Endothelial cell of umbilical vein (primary cell): ENCODE measurements at regions not wholly inside any gene's neighbourhood (a gene's known extent, or its start where the extent isn't known, plus 50 kb on each side); places are given as distances from the start of the nearest gene placed in this dataset.

Experiments
- BruUV-seq: library from RNA; stranded (reverse); fragments of 400-500 nt; replicated peaks from 2 replicates; lab custom pipeline; 2021; lab: Mats Ljungman, UMichigan
- CTCF ChIA-PET: fragments of 300-600, 350-600 bp; sonication (Branson Sonifier 250); formaldehyde crosslinking; loops from one replicate; lab custom pipeline; 2021; ENCODE audit warnings: antibody characterized with exemption, inconsistent platforms; lab: Charles Lee
- POLR2A ChIA-PET: fragments of 300-600, 350-600 bp; sonication (Branson Sonifier 250); formaldehyde crosslinking; loops from one replicate; lab custom pipeline; 2021; ENCODE audit warnings: antibody characterized with exemption, inconsistent platforms; lab: Charles Lee
- DNase-seq: peaks from one replicate; pipeline ENCODE4 v3.0.0-alpha.2; 2011; ENCODE audit warnings: low read depth, low spot score
- FAIRE-seq: peaks from 2 replicates; lab custom pipeline; 2011; peaks lifted over from hg19 to GRCh38; lab: Jason Lieb, UNC
- H2AFZ ChIP-seq: 2 replicates; pipeline ENCODE4 v1.6.0; 2012; ENCODE audit warnings: low read depth, low read length, control low read depth, inconsistent platforms
- H3K27ac ChIP-seq: 2 replicates; pipeline ENCODE4 v1.5.1; 2011; ENCODE audit warnings: low read depth, mild to moderate bottlenecking, control low read depth, low read length, moderate library complexity; ENCODE audit not compliant: insufficient read depth
- H3K27me3 ChIP-seq, 2 experiments: 2 replicates each; pipeline versions ENCODE4 v1.6.0 to v1.6.1; 2011; ENCODE audit warnings: low read length in 2 of 2, mixed read lengths in 1 of 2; ENCODE audit not compliant: control insufficient read depth in 2 of 2, insufficient read depth in 2 of 2
- H3K36me3 ChIP-seq, 2 experiments: 2 replicates in 1 of 2; 3 replicates in 1 of 2; pipeline ENCODE4 v1.5.1; 2011; ENCODE audit warnings: low read length in 2 of 2, mild to moderate bottlenecking in 1 of 2, moderate library complexity in 1 of 2; ENCODE audit not compliant: control insufficient read depth in 2 of 2, insufficient read depth in 2 of 2; ENCODE audit errors: extremely low read depth in 1 of 2
- H3K4me1 ChIP-seq: 3 replicates; pipeline ENCODE4 v1.5.1; 2011; ENCODE audit warnings: mild to moderate bottlenecking, low read length; ENCODE audit not compliant: control insufficient read depth, insufficient read depth; ENCODE audit errors: extremely low read depth
- H3K4me2 ChIP-seq: 2 replicates; pipeline ENCODE4 v1.6.1; 2011; ENCODE audit warnings: low read length, control low read depth, mixed read lengths; ENCODE audit not compliant: insufficient read depth
- H3K4me3 ChIP-seq, 3 experiments: fragments of 200-600 bp in 1 of 3; sonication (generic), shearing (Covaris generic) in 1 of 3; replicated peaks in 1 of 3; 2 replicates each; pipeline ENCODE4 v1.5.1; 2011 to 2016; ENCODE audit warnings: control low read depth in 3 of 3, low read length in 3 of 3, mild to moderate bottlenecking in 2 of 3, inconsistent platforms in 1 of 3, low read depth in 1 of 3, moderate library complexity in 1 of 3; ENCODE audit not compliant: insufficient read depth in 1 of 3
- H3K79me2 ChIP-seq: 2 replicates; pipeline ENCODE4 v1.6.0; 2012; ENCODE audit warnings: low read length, inconsistent platforms; ENCODE audit not compliant: control insufficient read depth, insufficient read depth
- H3K9ac ChIP-seq: replicated peaks from 2 replicates; pipeline ENCODE3; 2011; ENCODE audit warnings: low read length, control low read depth; ENCODE audit not compliant: insufficient read depth; ENCODE audit errors: extremely low read depth
- H3K9me1 ChIP-seq: replicated peaks from 3 replicates; pipeline ENCODE4 v1.6.0; 2011; ENCODE audit warnings: mild to moderate bottlenecking, low read length; ENCODE audit not compliant: control insufficient read depth, insufficient read depth; ENCODE audit errors: extremely low read depth
- H3K9me3 ChIP-seq: replicated peaks from 2 replicates; pipeline ENCODE4 v1.5.1; 2012; ENCODE audit warnings: low read length, inconsistent platforms; ENCODE audit not compliant: control insufficient read depth, insufficient read depth
- H4K20me1 ChIP-seq: replicated peaks from 2 replicates; pipeline ENCODE3; 2011; ENCODE audit warnings: mild to moderate bottlenecking, low read length; ENCODE audit not compliant: control insufficient read depth, insufficient read depth; ENCODE audit errors: extremely low read depth
- CTCF ChIP-seq, 2 donors: IDR thresholded peaks; 1 replicate in 1 of 2; 2 replicates in 1 of 2; pipeline ENCODE4 v1.5.1; 2011; ENCODE audit warnings: low read length in 2 of 2, mild to moderate bottlenecking in 2 of 2, moderate library complexity in 2 of 2, control low read depth in 1 of 2, inconsistent platforms in 1 of 2, low read depth in 1 of 2; ENCODE audit not compliant: insufficient read depth in 1 of 2; ENCODE audit errors: extremely low read depth in 1 of 2
- EZH2 ChIP-seq: IDR thresholded peaks from 2 replicates; pipeline ENCODE4 v1.6.1; 2012; ENCODE audit warnings: borderline replicate concordance, low read depth, mild to moderate bottlenecking, moderate library complexity, low read length, inconsistent platforms; ENCODE audit not compliant: severe bottlenecking
- FOS ChIP-seq: IDR thresholded peaks from 2 replicates; pipeline ENCODE4 v1.6.1; 2011; ENCODE audit warnings: mild to moderate bottlenecking, low read length, moderate library complexity, borderline replicate concordance; ENCODE audit not compliant: insufficient read depth
- GATA2 ChIP-seq: IDR thresholded peaks from 2 replicates; pipeline ENCODE4 v1.7.0; 2011; ENCODE audit warnings: low read depth, mild to moderate bottlenecking, moderate library complexity, mixed read lengths, low read length; ENCODE audit not compliant: insufficient read length, insufficient read depth
- JUN ChIP-seq: IDR thresholded peaks from 2 replicates; pipeline ENCODE4 v1.6.1; 2011; ENCODE audit warnings: borderline replicate concordance, low read depth; ENCODE audit not compliant: insufficient read length, insufficient read depth
- MAX ChIP-seq: IDR thresholded peaks from 2 replicates; pipeline ENCODE4 v1.6.1; 2011; ENCODE audit not compliant: insufficient read depth, insufficient read length
- MYC ChIP-seq: IDR thresholded peaks from one replicate; pipeline ENCODE4 v1.6.1; 2011; ENCODE audit warnings: mild to moderate bottlenecking, low read depth, low read length
- POLR2A ChIP-seq: IDR thresholded peaks from 2 replicates; pipeline ENCODE4 v1.6.1; 2012; ENCODE audit warnings: low read depth, mild to moderate bottlenecking, control low read depth, low read length
- POLR2AphosphoS5 ChIP-seq: IDR thresholded peaks from 2 replicates; pipeline ENCODE4 v1.6.1; 2012; ENCODE audit warnings: low read depth, mild to moderate bottlenecking, control low read depth, low read length, moderate library complexity; ENCODE audit not compliant: insufficient read depth
- dilution Hi-C: fragments of 300-500 bp; cut with MboI; formaldehyde crosslinking; loops from one replicate; pipeline ENCODE4 v1.15.0; 2019; ENCODE audit warnings: low sequenced_read_pairs; ENCODE audit not compliant: extremely low pct_ligation_motif_present
- intact Hi-C: fragments of 100-400 bp; cut with micrococcal nuclease; formaldehyde crosslinking; loops from one replicate; pipeline ENCODE4 v1.10.0; 2022

GRCh38 chr1:209517681-209518050, 65.8 kb upstream of the CAMK1G start:
- no TSS peak for BruUV-seq
- CTCF ChIA-PET, result no interaction called here
- Histone ChIP-seq H3K27ac (no peak overlapping the region), H3K9ac (no peak overlapping the region), H3K79me2 (no peaks in the 10 kb centered on the region), H3K36me3 (no peaks in the 10 kb centered on the region), H3K9me3 (no peaks in the 10 kb centered on the region), H3K4me2 (no peak overlapping the region), H3K27me3 (no peaks in the 10 kb centered on the region), H3K4me1 (no peaks in the 10 kb centered on the region), H4K20me1 (no peaks in the 10 kb centered on the region), H2AFZ (no peak overlapping the region), H3K4me3 (no peak overlapping the region), H3K9me1 (no peaks in the 10 kb centered on the region)
- intact Hi-C loops, result no loop called here
- FAIRE-seq, result no peak
- TF ChIP-seq MAX (no peak), FOS (no peak), MYC (no peak), JUN (no peak), GATA2 (no peak), POLR2AphosphoS5 (no peak)
- DNase-seq, result no peak
- POLR2A ChIA-PET, result no interaction called here
- dilution Hi-C loops, result no loop called here

- H4K20me1 ChIP-seq, result no peaks in the 10 kb centered on the region
- no peak overlapping the region for H3K27ac ChIP-seq
- POLR2A ChIA-PET, result no interaction called here
- TF ChIP-seq MYC (no peak), MAX (no peak), CTCF (IDR thresholded peaks at IDR 0.05; ENCODE audit: extremely low read depth in 1 of 2, insufficient read depth in 1 of 2, low read depth in 1 of 2, low read length in 2 of 2) (no peak), JUN (no peak), GATA2 (no peak), POLR2A (no peak), FOS (no peak), EZH2 (no peak), POLR2AphosphoS5 (no peak)
- no peaks in the 10 kb centered on the region for H3K9me3 ChIP-seq
- no peaks in the 10 kb centered on the region for H3K9me1 ChIP-seq
- no peak overlapping the region for H3K9ac ChIP-seq
- intact Hi-C loops (no loop called here), dilution Hi-C loops (no loop called here)
- no peaks in the 10 kb centered on the region for H3K27me3 ChIP-seq
- no TSS peak for BruUV-seq
- no peaks in the 10 kb centered on the region for H3K79me2 ChIP-seq
- H2AFZ ChIP-seq, result no peak overlapping the region
- CTCF ChIA-PET, result no interaction called here
- DNase-seq (no peak), FAIRE-seq (no peak)
- no peak overlapping the region for H3K4me3 ChIP-seq
- no peak overlapping the region for H3K4me2 ChIP-seq
- no peaks in the 10 kb centered on the region for H3K36me3 ChIP-seq
- no peaks in the 10 kb centered on the region for H3K4me1 ChIP-seq
These were observed 63.7 kb upstream of the CAMK1G start for GRCh38 chr1:209519786-209520185.
